AG20443 (cell line): ENCODE measurements at regions not wholly inside any gene's neighbourhood (a gene's known extent, or its start where the extent isn't known, plus 50 kb on each side); places are given as distances from the start of the nearest gene placed in this dataset.

Source experiments
- DNase-seq: peaks from one replicate; pipeline ENCODE4 v3.0.0; 2012; ENCODE audit warnings: low spot score, mixed read lengths

DNA sequence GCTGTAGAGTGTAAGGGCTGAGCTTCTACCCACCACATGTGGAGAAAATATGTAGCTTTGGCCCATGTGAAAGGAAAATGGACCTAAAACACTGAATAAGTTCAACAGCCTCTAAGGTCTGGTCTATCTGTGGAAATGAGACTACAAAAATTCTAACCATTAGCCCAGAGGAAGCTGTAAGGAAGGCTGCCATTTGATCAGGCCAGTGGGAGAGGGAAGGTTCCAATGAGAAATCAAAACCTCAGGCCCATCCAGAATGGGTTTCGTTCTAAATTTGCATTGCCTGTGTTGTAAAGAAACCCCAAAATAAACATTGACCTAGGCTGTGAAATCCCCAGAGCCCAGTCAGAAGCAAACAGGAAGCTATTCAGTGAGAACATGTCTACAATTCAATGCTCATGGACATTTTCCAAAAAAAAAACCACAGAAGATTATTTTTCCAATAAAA, 320.4 kb upstream of the SLC7A11 start:
- peak; percentile 56 for DNase-seq

DNA sequence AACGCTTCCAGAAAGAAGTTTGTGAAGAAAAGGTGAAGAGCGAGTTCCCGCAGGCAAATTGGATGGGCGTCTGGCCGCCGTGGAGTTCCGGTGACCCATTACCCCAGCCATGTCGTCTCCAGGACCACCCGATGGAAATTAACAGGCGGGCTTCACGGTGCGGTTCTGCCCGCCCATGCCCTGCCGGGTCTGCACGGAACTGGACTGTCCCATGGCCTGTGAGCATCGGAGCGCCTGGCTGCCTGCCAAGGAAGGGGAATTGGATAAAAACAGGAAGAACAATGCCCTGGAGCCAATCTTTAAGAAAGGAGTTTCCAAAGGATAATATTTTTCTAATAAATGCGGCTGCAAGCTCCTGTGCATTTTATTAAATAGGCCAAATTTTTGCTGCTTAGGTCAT, 319.8 kb upstream of the SLC7A11 start:
- no peak for DNase-seq

DNA sequence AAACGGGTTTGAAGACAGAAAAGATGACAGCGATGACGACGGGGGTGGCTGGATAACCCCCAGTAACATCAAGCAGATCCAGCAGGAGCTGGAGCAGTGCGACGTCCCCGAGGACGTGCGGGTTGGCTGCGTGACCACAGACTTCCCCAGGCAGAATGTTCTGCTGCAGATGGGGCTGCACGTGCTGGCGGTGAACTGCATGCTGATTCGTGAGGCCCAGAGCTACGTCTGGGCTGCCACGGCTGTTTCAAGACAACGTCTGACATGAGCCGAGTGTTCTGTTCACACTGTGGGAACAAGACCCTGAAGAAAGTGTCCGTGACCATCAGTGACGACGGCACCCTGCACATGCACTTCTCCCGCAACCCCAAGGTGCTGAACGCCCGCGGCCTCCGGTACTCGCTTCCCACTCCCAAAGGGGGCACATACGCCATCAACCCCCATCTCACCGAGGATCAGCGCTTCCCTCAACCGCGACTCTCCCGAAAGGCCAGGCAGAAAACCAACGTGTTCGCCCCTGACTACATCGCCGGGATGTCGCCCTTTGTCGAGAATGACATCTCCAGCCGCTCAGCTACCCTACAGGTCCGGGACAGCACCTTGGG, 319.2 kb upstream of the SLC7A11 start:
- no peak for DNase-seq

DNA sequence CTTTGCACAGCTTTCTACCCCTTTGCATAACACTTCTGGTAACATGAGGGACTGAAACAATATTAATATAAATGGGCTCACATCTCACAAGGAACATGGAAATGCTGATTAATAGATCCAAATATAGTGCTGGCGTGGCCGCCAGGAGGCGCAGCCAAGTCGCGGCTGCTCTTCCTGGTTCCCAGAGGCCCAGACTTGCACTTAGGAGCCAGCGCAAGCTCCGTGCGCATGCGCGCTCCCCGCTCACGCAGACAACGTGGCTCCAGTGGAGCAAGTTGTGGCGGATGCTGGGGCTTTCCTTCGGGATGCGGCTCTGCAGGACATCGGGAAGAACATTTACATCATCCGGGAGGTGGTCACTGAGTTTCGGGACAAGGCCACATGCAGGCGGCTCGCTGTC, 318.3 kb upstream of the SLC7A11 start:
- no peak for DNase-seq

DNA sequence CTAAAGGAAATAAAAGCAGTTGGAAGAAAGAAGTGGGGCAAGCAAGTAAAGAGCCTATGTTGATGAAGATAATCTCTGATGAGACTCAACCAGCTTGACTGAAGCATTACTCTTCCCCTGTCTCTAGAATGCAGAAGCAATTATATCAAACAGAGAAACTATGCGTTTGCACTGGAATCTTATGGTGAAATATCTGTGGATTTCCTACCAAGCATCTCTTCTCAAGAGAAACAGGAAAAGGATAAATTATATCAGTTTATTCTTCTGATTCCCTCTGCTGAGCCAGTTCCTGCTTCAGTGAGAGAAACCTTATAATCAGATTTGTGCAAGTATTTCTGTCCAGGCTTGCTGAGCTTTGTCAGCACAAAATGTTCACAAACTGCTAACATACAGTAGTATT, 316.7 kb upstream of the SLC7A11 start:
- no peak for DNase-seq

DNA sequence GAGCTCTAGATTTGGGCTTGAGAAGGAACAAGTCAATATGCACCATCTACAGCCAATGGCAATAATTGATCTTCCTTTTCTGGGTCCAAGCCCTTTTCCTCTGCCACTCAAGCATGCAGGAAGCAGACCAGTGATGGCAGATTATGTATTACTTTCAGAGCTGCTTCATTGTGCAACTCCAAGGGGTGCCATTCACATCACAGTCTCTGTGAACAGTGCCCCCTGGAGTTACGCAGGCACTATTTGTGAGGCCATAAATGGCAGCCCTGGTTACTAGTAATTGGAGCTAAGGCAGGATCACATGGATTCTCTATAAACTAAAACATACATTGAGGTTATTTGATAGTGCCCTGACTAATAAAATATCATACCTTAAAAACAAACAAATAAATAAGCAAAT, 313.4 kb upstream of the SLC7A11 start:
- no peak for DNase-seq

DNA sequence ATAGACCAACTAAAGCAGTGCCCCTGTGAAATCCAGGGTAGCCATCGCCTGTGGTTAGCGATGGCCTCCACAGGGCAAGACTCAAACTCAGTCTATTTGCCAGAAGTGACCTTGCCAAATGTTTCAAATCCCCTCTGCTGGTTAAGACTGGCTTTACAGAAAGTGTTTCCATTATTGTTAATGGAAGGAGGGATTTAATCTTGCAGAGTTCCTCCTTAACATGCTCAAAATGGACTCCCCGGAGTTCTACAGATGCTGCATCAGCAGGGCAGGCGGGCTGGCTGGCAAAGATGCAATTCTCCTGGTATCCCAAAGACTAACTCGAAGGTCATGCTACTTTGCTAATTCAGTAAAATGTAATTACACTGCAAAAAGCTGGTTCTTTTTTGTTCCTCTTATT, 313.0 kb upstream of the SLC7A11 start:
- DNase-seq, result no peak

DNA sequence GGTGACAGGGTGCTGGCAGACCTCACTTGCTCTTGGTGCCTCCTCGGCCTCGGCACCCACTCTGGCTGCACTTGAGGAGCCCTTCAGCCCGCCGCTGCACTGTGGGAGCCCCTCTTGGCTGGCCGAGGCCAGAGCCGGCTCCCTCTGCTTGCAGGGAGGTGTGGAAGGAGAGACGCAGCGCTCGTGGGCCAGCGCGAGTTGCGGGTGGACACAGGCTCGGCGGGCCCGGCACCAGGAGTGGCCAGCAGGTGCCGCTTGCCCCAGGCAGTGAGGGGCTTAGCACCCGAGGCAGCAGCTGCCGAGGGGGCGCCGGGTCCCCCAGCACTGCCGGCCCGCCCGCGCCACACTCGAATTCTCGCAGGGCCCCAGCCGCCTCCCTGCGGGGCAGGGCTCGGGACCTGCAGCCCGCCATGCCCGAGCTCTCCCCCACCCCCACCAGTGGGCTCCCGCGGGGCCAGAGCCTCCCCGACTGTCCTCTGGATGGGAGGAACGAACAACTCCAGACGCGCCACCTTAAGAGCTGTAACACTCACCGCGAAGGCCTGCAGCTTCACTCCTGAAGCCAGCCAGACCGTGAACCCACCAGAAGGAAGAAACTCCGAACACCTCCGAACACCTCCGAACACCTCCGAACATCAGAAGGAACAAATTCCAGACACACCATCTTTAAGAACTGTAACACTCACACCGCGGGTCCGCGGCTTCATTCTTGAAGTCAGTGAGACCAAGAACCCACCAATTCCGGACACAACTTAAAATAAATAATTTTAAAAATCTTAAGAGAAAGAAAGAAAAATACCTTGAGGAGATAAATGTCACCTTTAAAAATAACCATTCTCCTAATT, 311.1 kb upstream of the SLC7A11 start:
- DNase-seq, result no peak

DNA sequence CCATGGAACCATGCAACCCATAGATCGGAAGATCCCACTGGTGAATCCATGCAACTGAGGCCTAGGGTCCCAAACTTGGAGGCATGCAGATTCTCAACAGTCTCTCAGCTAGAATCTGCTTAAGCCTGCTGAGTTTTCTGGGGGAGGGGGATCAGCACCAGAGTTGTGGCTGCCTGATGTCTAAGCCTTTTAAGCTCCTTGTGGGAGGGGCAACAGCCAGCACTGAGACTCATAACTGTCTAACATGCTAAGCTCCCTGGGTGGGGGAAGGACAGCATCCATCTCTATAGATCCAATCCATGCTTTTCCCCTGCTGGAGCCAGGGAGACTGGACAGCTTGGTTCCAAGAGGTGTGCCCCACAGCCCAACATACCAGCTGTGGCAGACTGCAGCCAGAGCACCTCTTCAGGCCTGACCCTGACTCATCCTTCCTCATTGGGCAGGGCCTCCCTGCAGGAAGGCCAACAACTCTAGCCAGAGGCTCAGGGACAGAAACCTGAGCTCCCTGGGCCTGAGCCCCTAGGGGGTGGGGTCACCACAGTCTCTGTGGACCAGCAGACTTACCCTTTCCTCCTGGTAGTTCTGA, 300.1 kb upstream of the SLC7A11 start:
- no peak for DNase-seq

DNA sequence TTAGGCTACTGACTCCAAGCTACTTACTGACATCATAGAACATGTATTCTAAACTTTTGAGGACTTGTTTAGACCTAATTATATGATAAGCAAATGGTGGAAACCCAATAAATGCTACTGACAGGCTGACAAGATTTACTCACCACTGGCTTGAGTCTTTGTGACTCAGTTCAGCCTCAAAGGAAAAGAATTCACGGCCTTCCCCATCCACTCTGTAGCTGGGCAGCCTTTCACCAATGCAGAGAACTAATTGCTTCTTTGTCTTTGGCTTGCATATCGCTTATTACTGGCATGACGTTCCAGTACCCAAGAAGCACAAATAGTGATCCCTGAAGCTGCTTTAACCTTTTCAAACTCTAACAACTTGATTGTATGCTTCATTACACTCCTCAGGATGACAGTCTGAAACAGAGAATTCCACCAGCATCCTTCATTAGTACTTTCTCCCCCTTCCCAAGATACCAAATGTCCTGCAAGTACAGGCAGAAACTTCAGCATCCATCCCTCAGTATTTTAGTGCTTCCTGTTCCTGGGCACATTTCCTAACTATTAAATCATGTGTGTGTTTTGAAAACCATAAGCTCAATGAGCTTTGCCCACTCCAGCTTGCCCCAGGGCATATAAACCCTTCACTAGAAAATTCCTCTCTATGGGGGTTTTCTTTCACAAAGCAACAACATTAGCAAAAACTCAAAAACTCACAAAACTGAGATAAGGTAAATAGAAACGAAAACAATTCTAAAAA, 298.1 kb upstream of the SLC7A11 start:
- DNase-seq, result peak; percentile 43

DNA sequence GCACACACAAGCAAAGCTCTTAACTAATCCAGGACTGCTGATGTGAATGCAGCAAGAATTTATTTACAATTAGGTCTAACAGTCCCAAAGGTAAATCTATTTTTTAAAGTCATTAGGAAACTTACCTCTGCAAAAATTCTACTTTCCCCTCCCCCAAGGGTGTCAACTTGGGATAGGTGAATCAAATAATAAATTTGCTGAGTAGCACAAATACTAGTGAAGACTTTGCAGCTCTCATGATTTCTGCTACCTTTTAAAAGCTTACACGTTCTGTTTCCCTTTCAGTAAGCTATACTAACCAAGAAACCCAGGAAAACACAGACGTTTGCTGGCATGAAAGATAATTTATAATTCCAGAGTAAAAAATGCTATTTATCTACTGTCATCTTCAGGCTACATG, 296.6 kb upstream of the SLC7A11 start:
- no peak for DNase-seq

DNA sequence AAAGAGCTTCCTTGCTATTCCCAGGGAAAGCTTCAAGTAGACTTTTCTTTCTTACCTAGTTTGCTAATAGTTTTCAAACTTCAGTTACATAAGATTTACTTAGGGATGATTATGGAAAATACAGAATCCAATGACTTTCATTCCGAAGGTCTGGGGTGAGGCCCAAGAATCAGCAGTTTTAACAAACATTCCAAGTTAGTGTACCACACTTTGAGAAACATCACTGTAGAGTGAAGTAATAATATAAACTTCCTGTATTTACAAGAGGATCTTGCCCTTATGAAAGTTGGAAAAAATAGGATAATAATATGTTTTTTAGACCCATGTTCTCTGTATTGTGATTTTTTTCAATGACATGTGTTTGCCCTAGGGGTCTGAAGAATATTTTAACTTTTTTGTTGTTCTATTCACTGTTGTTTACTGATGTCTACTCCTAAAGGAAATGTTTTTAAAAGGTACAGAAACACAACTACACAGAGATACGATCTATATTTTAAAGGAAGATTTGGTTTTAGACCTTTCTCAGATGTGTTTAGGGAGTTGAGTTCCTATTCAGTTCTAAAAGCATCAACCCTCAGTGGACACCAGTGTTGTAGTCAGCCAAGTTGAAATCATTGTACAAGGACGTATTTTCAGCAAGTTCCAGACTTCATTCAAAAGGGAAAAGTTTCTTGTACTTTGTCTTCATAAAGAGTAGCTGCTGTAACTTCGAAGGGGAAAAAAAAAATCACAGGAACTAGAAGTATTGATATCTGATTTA, 295.8 kb upstream of the SLC7A11 start:
- no peak for DNase-seq

DNA sequence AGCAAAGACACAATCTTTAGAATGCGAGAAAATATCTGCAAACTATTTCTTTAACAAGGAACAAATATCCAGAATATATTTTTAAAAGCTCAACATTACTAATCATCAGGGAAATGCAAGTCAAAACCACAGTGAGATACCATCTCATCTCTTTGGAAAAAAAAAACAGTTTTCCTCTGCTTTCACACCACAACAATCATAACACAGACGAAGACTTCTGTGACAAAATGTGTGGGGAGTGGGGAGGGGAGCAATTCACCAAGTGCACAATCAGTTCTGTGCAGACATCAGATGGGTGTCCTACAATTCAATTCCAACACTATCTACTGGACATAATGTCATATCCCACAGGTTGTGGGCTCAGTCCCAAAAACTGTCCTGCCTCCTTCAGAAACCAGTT, 293.2 kb upstream of the SLC7A11 start:
- no peak for DNase-seq

DNA sequence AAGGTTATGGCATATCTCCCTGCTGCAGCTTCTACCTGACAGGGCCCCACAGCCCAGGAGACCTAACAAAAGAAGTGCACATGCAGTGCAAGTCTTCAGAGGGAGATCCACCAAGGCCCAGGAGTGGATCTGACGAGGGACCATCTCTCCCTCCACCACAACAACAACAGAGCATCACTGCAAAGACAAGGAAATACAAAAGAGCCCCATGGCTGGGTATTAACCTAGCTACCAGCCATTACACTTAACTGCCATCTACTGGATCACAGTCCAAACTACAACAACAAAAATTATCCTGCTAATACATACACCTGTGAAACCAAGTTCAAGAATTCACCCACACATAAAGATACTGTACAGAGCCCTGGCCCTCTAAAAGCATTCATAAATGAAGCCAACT, 280.2 kb upstream of the SLC7A11 start:
- DNase-seq, result peak; percentile 22

DNA sequence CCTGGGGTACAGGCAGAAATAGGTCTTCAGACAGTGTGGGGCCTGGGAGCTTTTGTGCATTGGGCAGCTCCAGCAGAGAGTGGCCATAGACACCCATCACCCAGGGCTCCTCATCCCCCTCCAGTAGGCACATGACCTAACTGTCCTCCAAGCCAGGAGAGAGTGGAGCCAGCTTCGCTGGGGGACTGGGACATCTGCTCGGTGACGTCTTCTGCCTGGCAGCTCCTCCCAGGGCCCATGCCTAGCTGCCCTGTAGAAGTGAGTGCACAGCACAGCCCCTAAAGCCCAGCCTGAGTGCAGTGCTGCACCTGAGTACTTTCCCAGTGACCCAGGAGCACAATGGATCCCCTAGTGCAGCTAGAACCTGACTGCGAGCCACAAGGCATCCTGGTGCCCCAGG, 279.7 kb upstream of the SLC7A11 start:
- no peak for DNase-seq

DNA sequence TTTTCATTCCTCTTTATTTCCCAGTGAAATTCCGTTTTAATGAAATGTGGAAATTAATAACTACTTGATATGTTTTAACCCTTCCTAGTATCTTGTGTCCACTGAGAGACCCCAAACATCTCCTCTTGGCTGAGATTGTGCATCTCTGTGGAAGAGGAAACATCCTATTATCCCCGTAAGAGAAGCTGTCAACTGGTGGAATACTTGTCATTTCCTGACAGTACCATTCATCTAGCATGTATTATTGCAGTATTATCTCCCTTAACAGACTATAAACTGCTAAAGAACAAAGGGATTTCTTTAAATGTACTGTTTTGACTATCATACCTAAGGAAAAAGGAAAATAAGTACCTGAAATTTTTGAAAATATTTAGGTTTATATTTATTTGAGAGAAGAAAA, 277.3 kb upstream of the SLC7A11 start:
- no peak for DNase-seq

DNA sequence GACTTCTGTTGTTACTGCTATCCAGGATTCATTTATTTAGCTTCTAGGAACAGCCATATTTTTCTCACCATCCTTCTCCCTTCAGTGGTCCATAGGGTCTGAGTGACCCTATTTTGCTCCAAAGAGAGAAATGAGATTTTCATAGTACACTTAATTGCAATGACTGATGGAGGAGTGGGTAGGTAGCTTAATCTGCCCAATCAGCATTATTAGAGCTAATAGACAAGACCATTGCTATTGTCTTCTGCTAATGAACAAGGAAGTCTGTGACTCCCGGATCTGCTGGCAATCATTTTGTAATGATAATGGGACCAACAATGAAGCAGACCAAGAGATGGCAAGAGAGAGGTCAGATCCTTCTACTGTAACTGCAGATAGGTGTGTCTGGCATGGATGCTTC, 271.4 kb upstream of the SLC7A11 start:
- no peak for DNase-seq

DNA sequence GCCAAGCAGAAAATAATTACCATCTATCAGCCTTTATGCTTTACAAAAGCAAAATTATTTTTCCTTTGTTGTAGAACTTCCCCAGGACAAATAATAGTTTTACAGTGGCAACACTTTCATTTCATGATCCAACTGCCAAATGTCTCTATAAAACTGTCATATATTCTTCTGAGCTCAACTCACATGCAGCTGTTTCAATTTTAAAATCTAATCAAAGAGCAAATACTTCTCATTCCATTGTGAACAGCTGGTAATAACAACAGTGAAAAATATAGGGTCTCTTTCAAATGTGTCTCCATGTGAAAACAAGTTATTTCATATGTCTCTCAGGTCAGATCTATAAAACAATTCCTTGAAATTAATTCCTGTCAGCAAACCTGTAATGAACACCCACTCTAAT, 270.6 kb upstream of the SLC7A11 start:
- DNase-seq, result no peak

DNA sequence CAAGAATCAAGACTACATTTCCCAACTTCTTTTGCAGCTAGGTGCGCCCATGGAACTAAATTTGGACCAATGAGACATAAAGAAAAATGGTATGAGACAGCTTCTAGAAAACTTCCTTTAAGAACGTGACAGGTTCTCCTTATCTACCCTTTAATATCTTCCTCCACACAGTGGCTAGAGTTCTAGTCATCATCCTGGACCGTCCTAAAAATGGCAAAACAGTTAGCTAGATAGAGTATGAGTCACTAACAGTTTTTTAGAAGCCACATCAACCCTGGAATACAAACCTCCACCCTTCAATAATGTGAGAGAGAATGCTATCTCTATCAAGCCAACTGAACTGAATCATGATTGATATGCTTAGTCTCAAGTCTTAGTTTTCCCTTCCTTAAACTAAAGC, 267.9 kb upstream of the SLC7A11 start:
- DNase-seq, result peak; percentile 45

DNA sequence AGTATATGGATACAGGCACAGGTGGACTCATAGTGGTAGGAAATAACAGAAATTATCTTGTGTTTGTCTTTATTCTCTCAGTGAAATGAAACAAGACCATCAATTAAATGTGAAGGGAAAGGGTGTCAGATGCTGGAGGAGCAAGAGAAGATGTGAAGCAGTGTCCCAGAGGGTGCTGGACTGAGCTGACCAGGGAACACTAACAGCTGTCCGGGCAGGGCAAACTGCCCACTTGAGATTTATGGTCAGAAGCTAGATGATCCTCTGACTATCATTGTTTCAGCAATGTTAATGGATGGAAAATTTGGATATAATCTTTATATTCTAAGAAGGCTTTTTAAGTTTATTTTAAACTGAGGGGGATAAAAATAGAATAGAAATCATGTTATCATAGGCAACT, 267.2 kb upstream of the SLC7A11 start:
- no peak for DNase-seq

DNA sequence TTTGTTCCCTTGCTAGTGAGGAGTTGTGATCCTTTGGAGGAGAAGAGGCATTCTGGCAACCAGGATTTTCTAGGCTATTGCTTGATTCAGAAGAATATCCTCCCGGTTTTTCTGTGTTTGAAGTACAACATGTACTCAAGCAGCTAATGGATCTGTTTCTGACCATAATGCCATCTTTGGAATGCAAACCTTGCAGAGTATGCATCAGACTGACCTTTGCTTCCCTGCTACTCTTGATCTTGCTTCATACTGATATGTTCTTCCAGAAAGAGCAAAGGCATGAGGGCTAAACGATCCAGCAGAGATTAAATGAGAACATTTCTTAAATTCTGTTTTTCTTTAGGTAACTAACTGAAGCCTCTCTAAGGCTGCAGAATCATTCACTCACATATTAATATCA, 265.4 kb upstream of the SLC7A11 start:
- DNase-seq, result peak; percentile 29

DNA sequence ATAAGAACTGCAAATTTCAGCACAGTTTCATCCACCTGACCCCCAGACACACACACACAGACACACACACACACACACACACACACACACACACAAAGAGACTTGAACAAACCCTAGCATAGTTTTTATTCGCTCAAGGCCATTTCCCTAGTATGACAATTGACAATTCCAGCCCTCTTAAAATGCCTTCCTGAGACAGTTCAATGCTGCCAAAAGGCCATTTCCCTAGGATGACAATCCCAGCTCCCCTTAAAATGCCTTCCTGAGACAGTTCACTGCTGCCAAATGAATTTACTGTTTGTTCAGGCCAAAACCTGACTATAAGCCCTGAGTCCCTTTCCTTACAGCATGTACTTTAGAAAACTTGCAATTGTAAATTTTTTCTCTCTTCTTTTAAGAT, 259.5 kb upstream of the SLC7A11 start:
- no peak for DNase-seq
